H9 (cell line): ENCODE measurements at regions not wholly inside any gene's neighbourhood (a gene's known extent, or its start where the extent isn't known, plus 50 kb on each side); places are given as distances from the start of the nearest gene placed in this dataset.

Experiments
- DNase-seq: peaks from one replicate; pipeline ENCODE4 v3.0.0-alpha.2; 2017
- H2AFZ ChIP-seq: one replicate; pipeline ENCODE4 v1.6.1; 2013; ENCODE audit warnings: mild to moderate bottlenecking, low read length, control low read depth, moderate library complexity
- H2AK5ac ChIP-seq: 2 replicates; pipeline ENCODE4 v1.6.1; 2013; ENCODE audit warnings: low read length, control low read depth, mixed read lengths; ENCODE audit not compliant: insufficient read length
- H2BK120ac ChIP-seq: one replicate; pipeline ENCODE4 v1.6.1; 2013; ENCODE audit warnings: low read depth, mild to moderate bottlenecking, low read length, control low read depth, inconsistent platforms; ENCODE audit not compliant: poor library complexity, severe bottlenecking
- H2BK12ac ChIP-seq: 2 replicates; pipeline ENCODE4 v1.6.1; 2013; ENCODE audit warnings: low read length, control low read depth, mixed read lengths, low read depth; ENCODE audit not compliant: insufficient read length
- H2BK15ac ChIP-seq: 2 replicates; pipeline ENCODE4 v1.6.1; 2013; ENCODE audit warnings: low read depth, low read length, control low read depth
- H2BK20ac ChIP-seq: one replicate; pipeline ENCODE4 v1.6.1; 2013; ENCODE audit warnings: low read depth, mild to moderate bottlenecking, low read length, control low read depth, inconsistent platforms; ENCODE audit not compliant: poor library complexity, severe bottlenecking
- H2BK5ac ChIP-seq: 2 replicates; pipeline ENCODE4 v1.6.1; 2013; ENCODE audit warnings: low read length, control low read depth, mixed read lengths; ENCODE audit not compliant: insufficient read length
- H3K14ac ChIP-seq: 2 replicates; pipeline ENCODE4 v1.6.1; 2013; ENCODE audit warnings: low read length, control low read depth; ENCODE audit not compliant: insufficient read depth
- H3K18ac ChIP-seq: 2 replicates; pipeline ENCODE4 v1.6.1; 2013; ENCODE audit warnings: low read depth, mild to moderate bottlenecking, mixed read lengths, low read length, control low read depth; ENCODE audit not compliant: insufficient read length
- H3K23ac ChIP-seq: 2 replicates; pipeline ENCODE4 v1.6.1; 2013; ENCODE audit warnings: low read length, control low read depth, mixed read lengths, low read depth; ENCODE audit not compliant: insufficient read length
- H3K23me2 ChIP-seq: 2 replicates; pipeline ENCODE4 v1.6.1; 2013; ENCODE audit warnings: low read depth, mild to moderate bottlenecking, mixed read lengths, low read length, control low read depth; ENCODE audit not compliant: insufficient read length, poor library complexity, severe bottlenecking
- H3K27ac ChIP-seq: 2 replicates; pipeline ENCODE4 v1.5.1; 2013; ENCODE audit warnings: low read length, control low read depth, mixed read lengths, low read depth; ENCODE audit not compliant: insufficient read length
- H3K27me3 ChIP-seq: 2 replicates; pipeline ENCODE4 v1.6.1; 2013; ENCODE audit warnings: low read length, control low read depth, inconsistent platforms; ENCODE audit not compliant: insufficient read depth
- H3K4ac ChIP-seq: 2 replicates; pipeline ENCODE4 v1.6.1; 2013; ENCODE audit warnings: low read depth, mild to moderate bottlenecking, control low read depth, inconsistent platforms, low read length, moderate library complexity
- H3K4me1 ChIP-seq: 2 replicates; pipeline ENCODE4 v1.6.1; 2013; ENCODE audit warnings: low read length, control low read depth, inconsistent platforms; ENCODE audit not compliant: insufficient read depth
- H3K4me2 ChIP-seq: 2 replicates; pipeline ENCODE4 v1.6.1; 2013; ENCODE audit warnings: low read length, control low read depth, mixed read lengths; ENCODE audit not compliant: insufficient read length, insufficient read depth
- H3K56ac ChIP-seq: 2 replicates; pipeline ENCODE4 v1.6.1; 2013; ENCODE audit warnings: low read depth, mild to moderate bottlenecking, mixed read lengths, low read length, control low read depth; ENCODE audit not compliant: insufficient read length
- H3K79me1 ChIP-seq: 2 replicates; pipeline ENCODE4 v1.6.1; 2013; ENCODE audit warnings: low read depth, mild to moderate bottlenecking, moderate library complexity, low read length, control low read depth, inconsistent platforms; ENCODE audit not compliant: insufficient read depth, poor library complexity, severe bottlenecking
- H3K79me2 ChIP-seq: 2 replicates; pipeline ENCODE4 v1.6.1; 2013; ENCODE audit warnings: low read length, control low read depth, inconsistent platforms; ENCODE audit not compliant: insufficient read depth
- H3K9ac ChIP-seq: 2 replicates; pipeline ENCODE4 v1.6.1; 2013; ENCODE audit warnings: low read length, control low read depth, mixed read lengths; ENCODE audit not compliant: insufficient read length; ENCODE audit errors: extremely low read depth
- H3K9me3 ChIP-seq: one replicate; pipeline ENCODE4 v1.6.1; 2013; ENCODE audit warnings: low read depth, low read length, inconsistent platforms; ENCODE audit not compliant: control insufficient read depth
- H3T11ph ChIP-seq: one replicate; pipeline ENCODE4 v1.6.1; 2013; ENCODE audit warnings: mild to moderate bottlenecking, low read length, control low read depth, inconsistent platforms
- H4K20me1 ChIP-seq: one replicate; pipeline ENCODE4 v1.6.1; 2013; ENCODE audit not compliant: control insufficient read depth, insufficient read length, insufficient read depth
- H4K5ac ChIP-seq: 2 replicates; pipeline ENCODE4 v1.6.1; 2013; ENCODE audit warnings: low read depth, mild to moderate bottlenecking, mixed read lengths, low read length, control low read depth; ENCODE audit not compliant: insufficient read length
- H4K8ac ChIP-seq: replicated peaks from 2 replicates; pipeline ENCODE4 v1.6.1; 2013; ENCODE audit warnings: low read length, control low read depth, mixed read lengths, low read depth; ENCODE audit not compliant: insufficient read length
- H4K91ac ChIP-seq: 2 replicates; pipeline ENCODE4 v1.6.1; 2013; ENCODE audit warnings: low read depth, mild to moderate bottlenecking, moderate library complexity, mixed read lengths, low read length, control low read depth; ENCODE audit not compliant: insufficient read length
- H3K27ac Mint-ChIP-seq, 3 experiments: 2 replicates in 2 of 3; 3 replicates in 1 of 3; pipeline ENCODE4 v1.8.0; 2020 to 2021; ENCODE audit warnings: mixed read lengths in 3 of 3, mild to moderate bottlenecking in 1 of 3, moderate library complexity in 1 of 3
- H3K27me3 Mint-ChIP-seq: 2 replicates; pipeline ENCODE4 v1.8.0; 2021; ENCODE audit warnings: low read depth, mild to moderate bottlenecking, moderate library complexity, mixed read lengths
- H3K36me3 Mint-ChIP-seq, 3 experiments: 2 replicates in 2 of 3; 3 replicates in 1 of 3; pipeline ENCODE4 v1.8.0; 2020 to 2021; ENCODE audit warnings: low read depth in 3 of 3, mixed read lengths in 3 of 3; ENCODE audit not compliant: insufficient read depth in 1 of 3
- H3K4me1 Mint-ChIP-seq, 2 experiments: 2 replicates each; pipeline ENCODE4 v1.8.0; 2020; ENCODE audit warnings: mixed read lengths in 2 of 2
- H3K4me3 Mint-ChIP-seq, 2 experiments: 2 replicates in 1 of 2; 3 replicates in 1 of 2; pipeline ENCODE4 v1.8.0; 2020 to 2021; ENCODE audit warnings: mild to moderate bottlenecking in 2 of 2, mixed read lengths in 2 of 2, moderate library complexity in 1 of 2
- H3K9me3 Mint-ChIP-seq, 2 experiments: 2 replicates in 1 of 2; 3 replicates in 1 of 2; pipeline ENCODE4 v1.8.0; 2020; ENCODE audit warnings: mild to moderate bottlenecking in 2 of 2, mixed read lengths in 2 of 2, moderate library complexity in 1 of 2
- WGBS: extraction: QIAGEN DNeasy Blood & Tissue Kit; methylation state at CpG from one replicate; pipeline ENCODE4 v1.1.7; 2013; ENCODE audit warnings: missing lambda C conversion rate, low lambda C conversion rate, mixed read lengths; ENCODE audit not compliant: insufficient read length; ENCODE audit errors: extremely low coverage; 5-methylcytosine and 5-hydroxymethylcytosine counted together
- TF ChIP-seq, protein P1 (sequence below): fragments of 200-600 bp; sonication (generic); conservative IDR thresholded peaks from 3 replicates; pipeline ENCODE4 v1.8.0; 2021; ENCODE audit warnings: antibody characterized with exemption, mild to moderate bottlenecking

DNA sequence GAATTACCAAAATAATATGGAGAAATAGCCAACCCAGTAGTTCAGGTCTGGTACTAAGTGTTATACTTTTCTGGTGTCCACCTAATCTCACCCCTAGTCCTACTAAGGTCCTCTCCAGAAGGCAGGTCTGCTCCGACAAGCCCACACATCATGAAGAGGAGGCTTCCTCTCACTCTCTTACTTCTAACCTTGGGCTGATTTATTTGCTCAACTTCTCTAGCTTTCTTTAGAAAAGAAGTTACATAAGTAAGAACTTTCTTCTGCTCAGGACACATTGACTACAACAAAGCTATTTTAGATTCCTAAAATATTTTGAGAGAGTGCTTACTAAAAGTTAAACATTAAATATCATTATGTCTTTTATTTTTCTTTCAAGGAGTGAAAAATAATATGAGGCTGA is 329.7 kb upstream of the NREP start:
- H2AK5ac ChIP-seq: no peak overlapping the region
- no peaks in the 10 kb centered on the region for H3K9me3 Mint-ChIP-seq
- H3K9me3 ChIP-seq: no peaks in the 10 kb centered on the region
- no peak for DNase-seq
- H2AFZ ChIP-seq: no peak overlapping the region
- H3K18ac ChIP-seq: no peak overlapping the region
- H3K4me2 ChIP-seq: no peak overlapping the region
- H2BK12ac ChIP-seq: no peak overlapping the region
- no peak overlapping the region for H3K23ac ChIP-seq
- no peaks in the 10 kb centered on the region for H3K27me3 Mint-ChIP-seq
- H4K91ac ChIP-seq: no peak overlapping the region
- H3K36me3 Mint-ChIP-seq: no peaks in the 10 kb centered on the region; a peak in 1 of 7 replicates
- TF ChIP-seq, protein P1, sequence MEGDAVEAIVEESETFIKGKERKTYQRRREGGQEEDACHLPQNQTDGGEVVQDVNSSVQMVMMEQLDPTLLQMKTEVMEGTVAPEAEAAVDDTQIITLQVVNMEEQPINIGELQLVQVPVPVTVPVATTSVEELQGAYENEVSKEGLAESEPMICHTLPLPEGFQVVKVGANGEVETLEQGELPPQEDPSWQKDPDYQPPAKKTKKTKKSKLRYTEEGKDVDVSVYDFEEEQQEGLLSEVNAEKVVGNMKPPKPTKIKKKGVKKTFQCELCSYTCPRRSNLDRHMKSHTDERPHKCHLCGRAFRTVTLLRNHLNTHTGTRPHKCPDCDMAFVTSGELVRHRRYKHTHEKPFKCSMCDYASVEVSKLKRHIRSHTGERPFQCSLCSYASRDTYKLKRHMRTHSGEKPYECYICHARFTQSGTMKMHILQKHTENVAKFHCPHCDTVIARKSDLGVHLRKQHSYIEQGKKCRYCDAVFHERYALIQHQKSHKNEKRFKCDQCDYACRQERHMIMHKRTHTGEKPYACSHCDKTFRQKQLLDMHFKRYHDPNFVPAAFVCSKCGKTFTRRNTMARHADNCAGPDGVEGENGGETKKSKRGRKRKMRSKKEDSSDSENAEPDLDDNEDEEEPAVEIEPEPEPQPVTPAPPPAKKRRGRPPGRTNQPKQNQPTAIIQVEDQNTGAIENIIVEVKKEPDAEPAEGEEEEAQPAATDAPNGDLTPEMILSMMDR: no peak
- H3K4ac ChIP-seq: no peak overlapping the region
- no peaks in the 10 kb centered on the region for H3K23me2 ChIP-seq
- H3K27ac ChIP-seq: no peak overlapping the region
- no peak overlapping the region for H3K56ac ChIP-seq
- no peaks in the 10 kb centered on the region for H3K4me1 Mint-ChIP-seq
- no peak overlapping the region for H3K4me3 Mint-ChIP-seq
- no peak overlapping the region for H3K27ac Mint-ChIP-seq
- H3K79me2 ChIP-seq: no peaks in the 10 kb centered on the region
- H4K5ac ChIP-seq: no peak overlapping the region
- H3K9ac ChIP-seq: no peak overlapping the region
- no peaks in the 10 kb centered on the region for H3K79me1 ChIP-seq
- H2BK5ac ChIP-seq: no peak overlapping the region
- H4K8ac ChIP-seq: no peak overlapping the region
- H2BK120ac ChIP-seq: no peak overlapping the region
- H3T11ph ChIP-seq: no peak overlapping the region
- no peaks in the 10 kb centered on the region for H4K20me1 ChIP-seq
- no peak overlapping the region for H2BK15ac ChIP-seq
- no peaks in the 10 kb centered on the region for H3K27me3 ChIP-seq
- H3K14ac ChIP-seq: no peak overlapping the region
- no peak overlapping the region for H2BK20ac ChIP-seq
- no peaks in the 10 kb centered on the region for H3K4me1 ChIP-seq
- WGBS: no CpG with 5 or more reads among the region's 1 CpG
